Fibroblast of gingiva (primary cell): ENCODE measurements at regions not wholly inside any gene's neighbourhood (a gene's known extent, or its start where the extent isn't known, plus 50 kb on each side); places are given as distances from the start of the nearest gene placed in this dataset.
A peak's percentile ranks its signal among the peaks of the same experiment; 100 is the strongest.

ENCODE experiments used
- DNase-seq: peaks from one replicate; pipeline ENCODE4 v3.0.0-alpha.2; 2011; ENCODE audit warnings: low read depth

DNA sequence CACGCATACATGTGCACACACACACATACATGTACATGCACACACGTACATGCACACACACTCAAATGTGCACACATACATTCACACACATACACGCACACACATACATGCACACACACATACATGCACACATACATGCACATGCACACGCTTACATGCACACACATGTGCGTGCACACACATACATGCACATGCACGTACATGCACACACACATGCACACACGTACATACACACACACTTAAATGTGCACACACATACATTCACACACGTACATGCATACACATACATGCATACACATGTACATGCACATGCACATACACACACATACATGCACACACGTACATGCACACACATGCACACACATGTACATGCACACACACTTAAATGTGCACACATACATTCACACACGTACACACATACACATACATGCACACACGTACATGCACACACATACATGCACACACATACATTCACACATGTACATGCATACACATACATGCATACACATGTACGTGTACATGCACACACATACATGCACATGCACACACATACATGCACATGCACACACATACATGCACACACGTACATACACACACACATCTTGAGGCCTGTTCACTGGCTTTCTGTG is 283.7 kb upstream of the ID2 start:
- peak; percentile 3 for DNase-seq

DNA sequence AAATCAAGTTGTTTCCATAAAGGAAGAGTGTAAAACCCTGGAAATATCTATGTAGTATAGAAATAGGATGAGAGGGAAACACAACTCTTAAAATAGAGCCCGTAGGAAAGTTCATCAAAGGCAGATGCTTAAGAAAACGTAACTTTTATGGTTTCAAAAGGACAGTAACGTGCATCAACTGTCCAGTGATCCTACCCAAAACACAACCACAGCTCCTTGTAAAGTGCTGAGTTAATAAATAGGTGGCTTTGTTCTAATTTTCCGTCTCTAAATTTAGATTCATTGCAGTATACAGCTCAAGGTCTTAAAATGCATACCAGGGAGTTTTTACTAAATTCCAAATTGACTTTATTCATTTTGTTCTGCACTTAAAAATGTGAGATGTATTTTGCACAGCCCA is 282.1 kb upstream of the ID2 start:
- no peak for DNase-seq

DNA sequence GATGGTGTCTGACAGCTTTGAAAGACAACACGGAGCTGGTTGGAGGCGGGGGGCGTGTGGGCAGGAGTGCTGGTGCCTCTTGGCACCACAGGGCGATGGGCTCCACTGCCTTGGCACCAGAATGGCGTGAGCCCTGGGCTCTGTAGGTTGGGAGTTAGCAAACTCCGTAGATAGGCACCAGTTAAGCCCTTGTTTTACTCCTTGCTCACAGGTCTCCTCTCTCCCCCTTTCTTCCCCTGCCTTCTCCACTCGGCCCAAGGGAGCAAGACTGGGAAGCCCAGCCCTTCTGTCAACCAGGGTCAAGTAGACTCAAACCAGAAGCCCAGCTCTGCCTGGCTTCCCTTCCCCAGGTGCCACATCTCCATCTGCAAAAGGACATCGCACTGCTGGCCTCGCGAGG is 281.7 kb upstream of the ID2 start:
- no peak for DNase-seq

DNA sequence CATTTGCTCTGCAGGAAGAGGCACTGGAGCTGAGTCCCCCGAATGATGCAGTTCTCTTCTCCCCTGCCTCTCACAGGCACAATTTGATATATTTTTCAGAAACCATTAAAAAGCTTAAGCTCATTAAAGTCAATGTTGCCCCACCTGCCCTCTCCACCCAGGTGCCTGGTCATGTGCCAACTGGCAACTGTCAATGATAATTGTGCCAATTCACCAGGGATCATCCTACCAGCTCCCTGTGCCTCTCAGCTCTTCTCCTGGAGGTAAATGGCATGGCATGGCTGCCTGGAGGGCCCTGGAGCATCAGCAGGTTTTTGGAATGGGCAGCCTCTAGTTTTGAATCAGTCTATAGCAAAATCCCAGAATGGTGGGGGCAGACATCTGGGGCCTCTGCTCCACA is 279.6 kb upstream of the ID2 start:
- no peak for DNase-seq

DNA sequence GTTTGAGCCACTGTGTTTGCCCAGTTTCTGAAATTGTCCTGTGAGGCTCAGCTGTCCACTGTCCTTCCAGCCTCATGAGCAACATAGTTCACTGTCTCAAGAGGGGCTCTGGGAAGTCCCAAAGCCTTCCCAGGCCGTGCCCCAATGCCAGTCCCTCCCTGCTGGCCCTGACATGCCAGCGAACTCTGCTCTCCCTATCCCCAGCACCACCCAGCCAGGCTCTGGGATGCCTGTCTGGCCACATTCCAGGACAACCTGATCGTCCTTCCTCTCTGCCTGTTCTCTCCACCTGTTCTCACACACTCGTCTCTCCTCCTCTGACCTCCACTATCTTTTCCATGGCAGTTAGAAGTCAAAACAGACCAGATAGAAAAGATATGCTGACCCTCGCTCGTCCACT is 278.0 kb upstream of the ID2 start:
- no peak for DNase-seq

DNA sequence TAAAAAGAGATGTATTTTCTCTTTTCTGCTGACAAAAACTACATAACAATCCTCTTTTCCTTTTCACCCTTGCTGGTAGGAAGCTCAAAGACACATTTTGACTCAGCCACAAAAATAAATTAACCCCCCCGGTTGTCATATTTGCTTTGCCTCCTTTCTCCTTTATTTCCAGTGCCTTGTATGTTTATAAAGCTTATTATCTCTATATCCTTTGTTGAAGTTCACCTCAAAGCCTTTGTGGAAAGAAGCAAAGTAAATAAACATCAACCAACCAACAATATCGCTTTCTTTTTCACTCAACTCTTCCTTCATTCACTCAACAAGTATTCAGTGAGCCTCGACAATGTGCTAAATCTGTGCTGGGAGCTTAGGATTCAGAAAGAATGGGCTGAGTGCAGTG is 276.5 kb upstream of the ID2 start:
- DNase-seq = no peak

DNA sequence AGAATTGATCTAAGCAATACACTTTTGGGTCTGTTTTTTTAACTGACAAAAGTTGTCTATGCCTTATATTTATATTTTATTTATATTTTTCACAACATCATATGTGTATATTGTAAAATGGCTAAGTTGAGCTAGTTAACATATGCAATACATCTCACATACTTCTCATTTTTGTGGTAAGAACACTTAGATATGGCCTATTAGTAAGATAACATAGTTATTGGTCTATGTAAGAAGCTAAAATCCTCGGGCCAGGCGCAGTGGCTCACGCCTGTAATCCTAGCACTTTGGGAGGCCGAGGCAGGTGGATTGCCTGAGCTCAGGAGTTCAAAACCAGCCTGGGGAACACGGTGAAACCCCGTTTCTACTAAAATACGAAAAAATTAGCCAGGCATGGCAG is 275.6 kb upstream of the ID2 start:
- DNase-seq = no peak

DNA sequence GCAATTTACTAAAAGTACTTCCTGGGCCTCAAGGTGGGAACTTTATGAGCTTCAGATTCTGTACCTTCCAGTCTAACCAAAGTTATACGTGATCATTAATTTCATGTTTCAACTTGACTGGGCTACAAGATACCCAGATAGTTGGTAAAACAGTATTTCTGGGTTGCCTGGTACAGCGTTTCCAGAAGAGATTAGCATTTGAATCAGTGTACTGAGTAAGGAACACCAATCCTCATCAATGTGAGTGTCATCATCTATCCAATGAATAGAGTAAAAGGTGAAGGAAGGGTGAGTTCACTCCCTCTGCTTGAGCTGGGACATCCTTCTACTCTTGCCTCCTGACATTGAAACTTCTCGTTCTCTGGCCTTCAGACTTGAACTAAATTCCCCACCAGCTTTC is 274.5 kb upstream of the ID2 start:
- no peak for DNase-seq

DNA sequence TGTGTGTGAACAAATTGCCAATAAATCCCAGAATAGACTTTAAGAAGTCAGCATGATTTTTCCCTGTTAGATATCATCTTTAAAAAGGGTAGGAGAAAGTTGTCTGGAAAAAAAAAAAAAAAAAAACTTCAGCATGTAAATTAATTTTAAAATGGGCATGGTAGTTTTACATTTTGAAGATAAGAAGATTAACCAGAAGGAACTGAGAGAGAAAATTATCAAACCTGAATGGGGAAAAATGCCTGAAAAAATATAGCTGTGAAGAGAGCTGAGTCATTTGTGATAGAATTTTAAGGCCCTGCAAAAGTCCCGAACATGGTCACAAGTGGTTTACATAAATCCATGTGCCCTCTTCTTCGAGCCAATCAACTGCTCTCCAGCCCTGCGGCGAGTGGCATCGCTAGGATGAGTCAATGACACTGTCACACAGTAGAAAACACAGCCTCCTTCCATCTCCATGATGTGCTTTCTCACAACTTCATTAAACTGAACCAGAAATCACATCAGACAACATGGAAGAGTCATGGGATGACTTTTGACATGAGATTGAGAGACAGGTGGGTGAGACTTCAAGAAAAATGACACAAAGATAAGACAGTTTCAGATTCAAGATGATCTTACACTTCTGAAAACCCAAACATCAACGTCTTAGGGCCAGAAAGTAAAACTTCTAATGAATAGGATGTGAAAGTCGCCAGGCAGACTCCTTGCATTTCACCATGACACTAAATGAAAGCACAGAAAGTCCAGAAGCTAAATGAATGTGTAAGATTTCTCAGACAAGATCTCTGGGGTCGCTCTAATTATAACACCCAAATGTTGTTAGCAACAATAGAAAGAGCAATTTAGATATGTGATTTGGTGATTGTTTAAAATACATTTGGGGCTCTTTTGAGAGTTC is 273.0 kb upstream of the ID2 start:
- DNase-seq = no peak

DNA sequence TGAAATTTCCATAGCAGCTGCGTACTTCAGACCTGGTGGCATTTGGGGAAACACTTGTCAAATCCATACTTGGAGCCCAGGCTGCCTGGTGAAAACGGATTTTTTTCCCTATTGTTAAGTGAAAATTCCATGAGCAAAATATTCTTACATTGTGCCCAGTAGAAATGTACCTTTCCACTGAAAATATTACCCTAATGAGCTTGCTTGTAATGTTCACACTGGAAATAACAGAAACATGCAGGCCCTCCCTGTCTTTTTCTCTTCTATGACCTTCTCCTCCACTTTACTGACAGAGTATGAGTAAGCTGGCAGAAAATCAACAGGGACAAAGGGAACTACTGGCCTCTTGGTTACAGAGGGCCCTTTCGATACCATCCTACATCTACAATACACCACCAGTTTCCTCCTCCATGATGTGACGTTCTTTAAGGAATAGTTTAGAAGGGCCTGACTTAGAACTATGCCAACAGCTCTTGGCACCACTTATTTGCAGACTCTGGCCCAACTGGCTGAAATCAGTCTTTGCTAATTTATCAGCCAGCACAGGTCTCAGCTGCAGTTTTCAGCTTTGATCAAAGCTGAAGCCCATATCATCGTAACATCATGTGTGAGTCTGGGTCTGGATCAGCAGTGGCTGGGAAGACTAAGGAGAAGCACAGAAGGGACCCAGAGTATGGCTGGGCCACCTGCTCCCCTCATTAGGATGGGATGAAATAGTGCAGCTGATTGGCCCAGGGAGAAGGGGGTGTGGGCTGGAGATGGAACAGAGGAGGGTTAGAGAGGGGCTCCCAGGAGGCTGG is 272.2 kb upstream of the ID2 start:
- no peak for DNase-seq

DNA sequence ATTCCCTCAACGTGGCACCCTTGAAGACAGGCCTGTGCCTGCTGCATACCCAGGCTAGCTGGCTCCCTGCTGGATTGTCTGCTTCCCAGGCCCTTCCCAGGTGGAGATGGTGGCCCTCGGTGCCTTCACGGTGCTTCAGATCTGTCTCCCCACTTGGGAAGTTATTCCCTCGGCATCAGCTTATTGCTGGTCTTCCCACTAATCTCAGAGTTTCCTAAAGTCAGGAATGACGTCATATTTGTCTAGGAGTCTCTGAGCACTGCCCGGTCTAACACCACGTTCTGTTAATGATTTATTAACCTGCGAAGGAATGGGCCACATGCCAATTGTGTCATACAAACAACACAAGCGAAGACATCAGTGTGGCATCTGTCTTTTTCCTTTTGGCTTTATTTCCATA is 269.8 kb upstream of the ID2 start:
- DNase-seq = no peak

DNA sequence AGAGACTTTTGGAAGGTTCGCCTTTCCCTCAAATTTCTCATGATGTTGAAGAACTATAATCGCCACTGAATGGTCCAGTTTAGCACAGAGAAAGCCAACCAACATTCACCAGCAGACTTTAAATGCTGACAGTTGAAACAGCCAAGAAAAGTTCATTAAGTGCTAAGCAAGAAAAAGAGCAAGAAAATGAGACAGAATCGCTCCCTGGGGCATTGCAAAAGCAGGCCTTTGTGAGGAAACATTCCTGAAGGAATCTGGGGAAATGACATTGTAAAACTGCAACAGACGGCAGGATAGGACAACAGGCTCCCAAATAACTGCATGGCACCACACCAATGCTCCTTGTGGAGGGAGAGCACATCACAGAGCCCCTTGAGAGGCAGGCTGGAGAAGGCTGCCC is 269.3 kb upstream of the ID2 start:
- DNase-seq = peak; percentile 43

DNA sequence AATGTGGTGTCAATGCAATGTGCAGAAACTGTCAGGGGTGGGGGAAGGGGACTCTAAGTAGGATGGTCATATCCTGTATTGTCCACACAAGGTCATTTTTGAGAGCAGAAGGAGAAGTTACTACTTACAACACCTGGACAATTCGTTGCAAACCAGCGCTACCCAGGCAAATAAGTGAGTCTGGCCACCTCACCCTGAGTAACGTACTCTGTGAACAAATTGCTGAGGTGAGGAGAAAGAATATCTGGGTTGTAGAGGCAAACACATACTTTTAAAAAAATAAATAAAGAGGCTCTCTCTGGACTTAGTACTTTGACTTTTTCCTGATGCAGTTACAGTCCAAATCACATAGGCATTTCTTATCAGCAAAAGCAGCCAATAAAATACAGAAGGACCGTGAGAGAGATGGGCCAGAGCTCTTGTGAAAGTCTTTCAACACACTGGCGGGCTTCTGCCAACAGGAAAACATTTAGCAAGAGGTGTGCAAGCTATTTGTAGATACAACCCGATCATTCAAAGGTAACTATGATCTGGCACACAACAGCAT is 268.2 kb upstream of the ID2 start:
- DNase-seq = no peak

DNA sequence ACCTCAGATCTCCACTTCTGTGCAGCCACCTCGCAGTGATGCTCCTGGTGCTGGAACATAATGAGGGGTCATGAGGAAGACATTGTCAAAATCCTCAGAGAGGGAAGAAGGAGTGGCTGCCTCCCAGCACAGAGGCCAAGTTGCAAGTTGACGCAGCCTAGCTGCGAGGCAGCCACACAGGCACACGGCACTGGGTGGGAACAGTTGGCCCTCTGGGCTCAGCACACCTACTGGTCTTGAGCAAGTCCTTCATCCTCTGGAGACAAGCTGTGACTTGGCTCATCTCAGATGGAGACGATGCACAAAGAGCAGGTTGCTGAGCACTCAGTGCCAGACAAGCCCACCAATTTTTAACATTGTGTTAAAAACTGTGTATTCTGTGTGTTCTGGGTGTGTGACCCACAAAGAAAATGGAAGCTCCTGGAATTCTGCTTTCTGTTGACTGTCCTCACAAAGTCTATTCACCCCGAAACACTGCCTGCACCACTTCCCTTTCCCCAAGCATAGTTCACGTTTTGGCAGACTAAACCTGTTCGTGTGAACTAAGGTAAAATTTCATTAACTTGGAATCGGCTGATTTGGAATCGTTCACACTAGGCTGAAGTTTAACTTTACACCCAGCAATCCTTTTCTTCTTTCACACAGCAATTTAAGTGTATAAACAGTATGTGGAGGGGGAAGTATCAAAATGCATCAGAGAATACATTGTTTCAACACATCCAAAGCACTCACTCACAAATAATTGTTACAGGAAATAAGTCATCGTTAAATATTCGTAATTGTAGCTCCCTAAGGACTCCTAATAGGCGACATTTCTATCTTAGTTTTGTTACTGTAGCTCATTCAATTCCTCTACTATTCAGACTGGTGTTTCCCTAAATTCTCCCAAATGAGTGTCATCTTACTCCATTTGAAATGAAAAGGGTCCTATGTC is 266.6 kb upstream of the ID2 start:
- DNase-seq = no peak

DNA sequence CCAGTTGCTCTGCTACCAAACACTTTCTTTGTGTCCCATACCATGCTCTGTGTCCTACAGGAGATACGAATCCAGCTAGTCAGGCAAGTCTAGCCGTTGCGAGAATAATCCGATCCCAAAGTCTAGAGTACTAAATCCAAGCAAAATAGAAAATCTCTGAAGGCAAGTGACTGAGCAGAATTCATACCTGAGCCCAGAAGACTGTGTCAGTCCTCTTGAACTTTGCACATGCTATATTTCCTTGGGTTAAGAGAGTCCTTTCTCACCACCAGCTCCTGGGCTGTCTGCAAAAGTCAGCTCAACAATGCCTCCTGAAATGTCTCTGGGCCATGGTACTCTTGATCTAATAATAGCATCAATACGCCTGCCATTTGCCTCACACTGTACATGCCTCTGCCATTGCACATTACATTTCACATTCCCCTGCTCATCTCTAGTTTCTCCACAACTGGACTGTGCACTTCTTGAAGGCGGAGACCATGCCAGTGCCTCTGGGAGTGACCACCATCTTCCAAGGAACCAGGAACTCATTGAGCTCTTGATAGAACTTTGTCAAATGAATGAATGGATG is 265.8 kb upstream of the ID2 start:
- no peak for DNase-seq

DNA sequence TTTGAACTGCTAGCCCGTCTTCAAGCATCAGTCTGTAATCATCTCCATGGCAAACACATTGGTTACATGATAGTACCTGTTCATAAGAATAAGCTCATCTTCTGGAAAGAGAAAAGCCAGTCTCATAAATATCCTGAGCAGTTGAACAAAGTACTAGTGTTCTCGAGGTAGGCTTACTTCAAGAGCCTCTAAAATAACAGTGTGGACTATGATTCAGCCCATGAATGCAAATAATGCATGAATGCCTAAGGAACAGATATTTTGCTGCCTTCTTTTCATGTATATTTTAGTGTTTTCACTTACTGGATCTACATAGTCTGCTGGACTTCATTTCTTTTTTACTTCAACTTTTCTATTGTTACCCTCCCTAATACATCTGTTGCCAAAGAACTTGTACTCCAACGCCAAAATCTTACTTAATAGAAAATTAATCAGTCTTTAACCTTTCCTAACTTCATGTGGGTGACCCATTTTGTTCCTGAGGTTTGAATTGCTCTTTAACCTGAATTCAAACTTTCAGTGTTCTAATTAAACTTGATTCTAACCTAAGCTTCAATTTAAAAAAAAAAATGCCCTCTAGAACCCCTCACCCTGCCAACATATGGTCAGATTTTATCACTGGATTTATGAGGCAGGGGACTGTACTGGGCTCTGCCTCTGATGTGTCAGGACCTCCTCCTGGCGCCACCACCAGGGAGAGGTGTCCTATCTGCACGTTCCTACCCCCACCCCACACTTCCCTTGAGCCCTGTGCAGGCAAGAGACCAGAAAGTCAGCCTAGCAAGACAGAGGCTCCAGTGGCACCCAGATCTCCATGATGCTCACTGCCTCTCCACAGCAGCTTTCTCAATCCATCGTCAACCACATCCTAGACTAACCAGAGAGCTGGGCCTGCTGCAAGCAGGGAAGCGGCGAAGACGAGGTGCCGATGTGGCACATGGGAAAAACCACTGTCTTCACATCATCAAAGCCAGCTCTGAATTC is 264.7 kb upstream of the ID2 start:
- DNase-seq = no peak

DNA sequence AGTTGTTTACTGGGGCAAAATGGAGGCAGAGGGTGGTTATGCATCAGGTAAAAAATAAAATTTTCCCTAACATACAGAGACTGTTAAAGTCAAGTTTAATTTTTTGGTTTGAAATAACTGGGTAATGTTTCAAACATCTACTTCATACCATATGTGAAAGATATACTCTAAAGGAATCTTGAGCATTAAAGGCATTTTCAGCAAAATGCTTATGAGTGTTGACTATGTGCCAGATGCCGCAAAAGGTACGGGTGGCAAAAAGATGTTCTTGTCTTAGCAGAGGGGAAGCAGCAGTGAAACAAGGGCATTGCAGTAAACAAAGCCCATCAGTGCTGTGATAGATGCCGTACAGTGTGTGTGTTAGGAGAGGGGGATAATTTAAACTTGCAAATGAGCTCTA is 263.1 kb upstream of the ID2 start:
- peak; percentile 37 for DNase-seq

DNA sequence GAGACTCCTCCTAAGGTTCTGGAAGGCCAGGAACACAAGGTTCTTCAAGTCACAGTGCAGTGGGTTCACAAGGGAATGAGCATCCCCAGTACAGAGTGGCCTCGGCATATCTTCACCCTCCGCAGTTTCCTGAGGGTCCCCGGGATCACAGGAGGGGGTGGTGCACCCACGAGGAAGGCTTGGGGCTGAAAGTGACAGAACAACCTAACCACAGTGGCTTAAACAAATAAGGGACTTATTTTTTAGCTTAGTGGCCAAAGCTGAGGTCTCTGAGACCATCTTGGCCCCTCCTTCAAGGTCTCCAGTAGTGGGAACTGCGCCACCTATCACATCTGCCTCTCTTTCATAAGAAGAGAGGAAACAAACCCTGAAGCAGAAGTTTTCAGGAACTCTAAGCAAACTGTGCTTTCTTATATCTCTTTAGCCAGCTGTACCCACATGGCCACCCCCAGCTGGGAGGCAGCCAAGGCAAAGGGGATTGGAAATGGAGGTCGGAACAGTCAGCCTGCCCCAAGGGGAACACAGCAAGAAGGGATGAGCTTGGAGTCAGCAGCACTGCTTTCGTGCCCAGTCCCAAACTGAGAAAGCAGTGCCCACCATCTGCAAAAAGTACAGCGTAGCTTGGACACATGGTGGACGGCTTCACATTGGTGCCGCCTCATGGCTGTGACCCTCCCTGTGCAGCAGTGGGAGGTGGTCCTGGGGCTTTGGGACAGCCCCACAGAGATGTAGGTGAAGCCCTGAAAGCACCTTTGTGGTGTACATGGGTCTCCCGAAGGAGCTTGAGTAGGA is 260.0 kb upstream of the ID2 start:
- no peak for DNase-seq

DNA sequence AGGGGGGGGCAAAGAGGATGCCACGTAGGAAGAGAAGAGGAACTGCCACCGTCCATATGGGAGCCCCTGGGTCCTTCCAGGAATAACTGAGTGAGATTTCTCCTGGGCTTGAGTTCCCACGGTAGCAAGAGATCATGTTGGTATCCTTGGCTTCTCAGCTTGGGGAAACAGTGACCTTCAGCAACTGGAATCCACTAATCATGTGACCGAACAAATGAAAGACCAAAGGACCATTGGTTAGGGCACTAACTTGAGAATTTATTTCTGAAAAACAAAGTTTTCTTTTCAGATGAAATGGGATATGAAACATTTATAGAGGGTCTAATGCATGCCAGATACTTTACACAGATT is 259.4 kb upstream of the ID2 start:
- DNase-seq = no peak
